SHP77 (cell line): ENCODE measurements at regions not wholly inside any gene's neighbourhood (a gene's known extent, or its start where the extent isn't known, plus 50 kb on each side); places are given as distances from the start of the nearest gene placed in this dataset.

Experiments used
- DNase-seq, 2 experiments: peaks; one replicate each; lab custom pipeline; 2025; lab: John Stamatoyannopoulos, UW

DNA sequence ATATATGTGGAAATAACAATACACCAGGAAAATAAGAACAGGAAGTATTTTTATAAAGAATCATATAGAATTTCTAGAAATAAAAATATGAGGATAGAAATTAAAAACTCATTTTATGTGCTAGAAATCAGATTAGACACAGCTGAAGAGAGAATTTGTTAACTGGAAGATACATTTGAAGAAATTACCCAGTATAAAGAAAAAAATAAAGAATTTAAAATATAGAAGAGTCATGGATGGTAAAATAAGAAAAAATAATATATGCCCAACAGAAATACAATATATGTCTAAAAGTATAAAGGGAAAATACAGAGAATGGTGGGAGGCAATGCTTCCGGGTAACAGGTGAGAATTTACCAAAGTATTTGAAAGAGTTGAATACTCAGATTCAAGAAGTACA lies 539.9 kb downstream of the NR4A2 start:
- no peak for DNase-seq

DNA sequence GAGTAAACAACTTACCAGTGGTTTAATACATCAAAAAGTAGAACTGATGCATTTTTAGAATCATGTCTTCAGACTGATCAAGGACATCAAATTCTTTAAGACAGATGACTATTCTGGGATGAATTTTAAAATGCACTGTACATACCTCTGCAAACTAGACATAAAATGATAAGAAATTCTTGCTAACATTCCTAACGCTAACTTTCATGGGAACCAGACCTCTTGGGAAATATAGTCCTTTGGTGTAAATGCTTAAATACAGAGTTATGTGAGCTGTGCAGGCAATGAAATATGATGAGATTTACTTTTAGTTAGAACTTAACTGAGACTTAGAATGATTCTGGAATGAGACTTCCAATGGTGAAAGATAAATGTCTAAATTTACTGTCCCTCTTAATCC lies 562.0 kb downstream of the NR4A2 start:
- DNase-seq = no peak

GRCh38 chr2:155766342-155767115 lies 566.0 kb downstream of the NR4A2 start:
- no peak for DNase-seq

- no peak for DNase-seq
These were observed 577.0 kb downstream of the NR4A2 start for GRCh38 chr2:155755481-155755880.

DNA sequence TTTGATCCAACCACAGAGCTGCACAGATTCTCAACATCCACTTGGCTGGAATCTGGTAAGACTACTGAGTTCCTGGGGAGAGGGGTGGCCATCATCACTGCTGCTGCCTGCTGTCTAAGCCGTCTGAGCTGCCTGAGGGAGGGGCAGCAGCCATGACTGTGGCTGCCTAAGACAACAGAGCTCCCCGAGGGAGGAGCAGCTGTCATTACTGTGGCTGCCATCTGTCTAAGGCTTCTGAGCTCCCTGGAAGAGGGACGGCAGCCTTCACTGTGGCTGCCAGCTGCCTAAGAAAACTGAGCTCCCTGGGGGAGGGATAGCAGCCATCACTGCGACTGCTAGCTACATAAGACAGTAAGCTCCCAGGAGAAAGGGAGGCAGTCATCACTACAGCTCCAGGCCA lies 584.4 kb downstream of the NR4A2 start:
- no peak for DNase-seq

- DNase-seq = no peak
These were observed 585.0 kb downstream of the NR4A2 start for GRCh38 chr2:155747531-155747930.

GRCh38 chr2:155733091-155733853 lies 599.2 kb downstream of the NR4A2 start:
- DNase-seq = peak; percentile 15 to 26

DNA sequence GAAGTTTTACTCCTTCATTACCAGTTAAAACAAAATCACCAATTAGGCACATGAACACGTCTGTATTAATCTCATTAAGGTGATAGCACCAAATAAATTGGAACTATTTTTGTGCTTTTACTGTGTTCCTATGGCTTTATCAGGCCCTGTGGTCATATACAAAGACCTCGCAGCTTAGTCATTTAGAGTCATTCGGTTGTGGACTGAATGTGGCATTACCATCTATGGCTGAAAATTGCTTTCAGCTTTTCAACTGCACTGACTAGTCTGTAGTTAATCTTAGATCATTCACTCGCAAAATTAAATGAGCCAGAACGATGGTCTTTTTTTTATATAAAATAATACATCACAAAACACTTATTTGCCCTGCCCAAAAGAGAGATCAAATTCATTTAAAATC lies 601.7 kb downstream of the NR4A2 start:
- no peak for DNase-seq

DNA sequence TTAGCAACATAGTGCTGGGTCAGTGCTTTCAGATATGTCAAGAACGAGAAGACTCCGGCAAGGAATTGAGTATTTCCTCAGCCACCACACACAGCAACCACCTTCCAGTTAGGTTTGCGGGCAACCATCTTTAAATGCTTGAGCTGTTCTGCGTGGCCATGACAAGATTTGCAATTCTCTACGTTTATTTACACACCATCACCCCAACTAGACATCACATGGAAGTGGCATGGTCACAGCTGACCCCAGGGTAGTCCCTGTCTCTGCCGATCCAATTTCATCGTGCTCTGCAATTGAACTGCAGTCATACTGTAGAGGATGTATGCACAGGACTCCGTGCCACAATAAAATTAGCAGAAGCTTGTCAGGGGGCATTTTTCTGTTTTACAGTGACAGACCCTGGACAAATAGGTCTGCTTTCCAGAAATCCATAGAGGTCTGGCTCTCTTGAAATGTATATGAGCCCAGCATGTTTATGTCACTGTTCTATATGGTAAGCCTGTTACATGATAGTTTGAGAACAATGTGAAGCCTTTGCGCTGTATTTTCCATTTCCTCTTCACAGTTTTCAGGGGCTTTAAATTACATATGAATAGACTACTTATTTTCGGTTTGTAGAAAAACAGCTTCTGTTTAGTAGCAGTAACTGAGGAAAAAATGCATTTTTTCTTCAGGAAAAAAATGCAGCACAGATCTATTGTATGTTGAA lies 605.2 kb downstream of the NR4A2 start:
- DNase-seq = no peak

DNA sequence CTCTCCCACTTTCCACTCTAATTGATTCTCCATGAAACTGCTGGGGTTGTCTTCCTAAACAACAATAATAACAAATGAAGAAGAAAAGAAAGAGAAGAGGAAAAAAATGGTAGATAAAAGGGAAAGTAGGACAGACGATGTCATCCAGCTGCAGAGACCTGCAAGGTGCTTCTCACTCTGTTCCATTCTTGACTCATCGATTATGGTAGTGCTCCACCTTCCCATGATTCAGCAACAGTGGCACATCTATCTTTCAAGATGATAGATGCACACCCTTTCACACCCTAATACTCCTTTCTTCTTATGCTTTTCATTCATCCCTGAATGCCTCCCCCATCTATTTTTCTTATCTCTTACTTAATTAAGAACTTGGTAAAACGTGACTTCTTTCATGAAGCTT lies 610.2 kb downstream of the NR4A2 start:
- DNase-seq = no peak

GRCh38 chr2:155715705-155716104 lies 616.8 kb downstream of the NR4A2 start:
- DNase-seq = no peak

- no peak for DNase-seq
These were observed 617.5 kb downstream of the NR4A2 start for GRCh38 chr2:155714983-155715382.

- DNase-seq = peak in 1 of 2 experiments; percentile 8
These were observed 624.5 kb downstream of the NR4A2 start for GRCh38 chr2:155708071-155708470.

DNA sequence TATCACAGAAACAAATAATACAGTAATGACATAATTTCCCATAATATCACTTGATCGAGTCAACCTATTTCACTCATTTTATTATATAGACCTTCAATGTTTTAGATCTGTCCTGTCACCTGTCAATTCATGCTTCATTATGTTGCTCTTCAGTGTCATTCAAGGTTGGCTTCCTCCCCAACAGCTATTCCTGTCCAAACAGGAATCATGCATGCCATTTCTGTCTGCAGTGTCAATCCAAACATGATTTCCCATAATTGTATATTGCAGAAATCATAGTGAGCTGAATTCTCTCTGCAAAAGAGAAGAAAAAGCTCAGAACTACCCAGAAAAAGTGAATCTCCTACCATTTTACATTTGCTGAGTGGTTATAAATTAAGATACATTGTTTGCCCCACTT lies 628.6 kb downstream of the NR4A2 start:
- no peak for DNase-seq

GRCh38 chr2:155703048-155703447 lies 629.5 kb downstream of the NR4A2 start:
- DNase-seq = no peak

GRCh38 chr2:155701721-155702120 lies 630.8 kb downstream of the NR4A2 start:
- DNase-seq = no peak

- no peak for DNase-seq
These were observed 636.0 kb downstream of the NR4A2 start for GRCh38 chr2:155696571-155696970.

- no peak for DNase-seq
These were observed 637.0 kb downstream of the NR4A2 start for GRCh38 chr2:155695505-155695904.

DNA sequence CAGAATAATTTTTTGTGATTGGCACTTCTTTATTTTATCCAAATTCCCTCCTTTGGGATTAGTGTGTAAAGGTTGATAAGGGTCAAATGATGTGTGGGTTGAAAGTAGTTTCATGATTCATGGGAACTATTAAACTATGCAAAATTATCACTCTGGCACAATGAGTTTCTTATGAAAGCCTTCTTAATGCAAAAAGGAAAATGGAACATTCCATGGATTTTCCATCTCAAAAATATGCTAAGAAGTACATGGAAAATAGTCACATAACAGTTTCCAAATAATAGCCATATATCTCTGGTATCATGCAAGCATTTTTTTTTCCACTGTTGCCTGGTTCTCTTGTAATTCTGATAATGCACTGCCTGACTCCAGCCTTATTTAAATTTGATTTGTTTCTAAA lies 639.7 kb downstream of the NR4A2 start:
- no peak for DNase-seq

DNA sequence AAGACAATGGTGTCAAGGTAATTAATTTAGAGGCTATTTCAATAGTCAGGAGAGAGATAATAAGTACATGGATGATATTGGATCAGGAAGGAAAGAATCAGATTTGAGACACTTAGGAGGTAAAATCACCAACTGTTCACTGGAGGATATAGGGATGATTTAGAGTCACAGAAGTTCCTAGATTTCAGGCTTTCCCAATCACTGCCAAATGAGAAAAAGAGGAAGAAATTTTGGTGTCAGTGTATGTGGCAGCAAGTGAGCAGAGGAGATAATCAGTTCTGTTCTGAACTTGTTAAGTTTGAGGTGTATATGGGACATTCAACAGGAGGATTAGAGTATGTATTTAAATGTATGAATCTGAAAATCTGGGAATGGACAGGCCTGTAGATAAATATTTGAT lies 640.4 kb downstream of the NR4A2 start:
- no peak for DNase-seq

DNA sequence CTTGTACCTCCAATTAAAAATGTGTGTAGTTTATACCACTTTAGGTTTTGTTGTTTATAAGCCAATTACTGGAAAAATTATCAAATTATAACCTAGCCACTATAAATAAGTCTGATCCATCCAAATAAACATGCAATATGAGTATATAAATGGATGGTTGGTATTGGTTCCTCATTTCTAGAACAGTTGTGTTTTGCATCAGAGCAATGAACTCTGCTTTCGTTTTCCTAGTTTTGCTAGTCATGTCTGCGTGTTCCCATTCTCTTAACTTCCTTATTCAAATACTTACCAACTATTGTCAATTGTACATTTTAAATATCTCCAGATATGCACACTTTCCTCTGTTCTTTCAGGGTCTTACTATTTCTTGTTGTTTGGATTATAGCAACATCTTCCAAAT lies 641.7 kb downstream of the NR4A2 start:
- DNase-seq = no peak

GRCh38 chr2:155689791-155690190 lies 642.7 kb downstream of the NR4A2 start:
- no peak for DNase-seq

DNA sequence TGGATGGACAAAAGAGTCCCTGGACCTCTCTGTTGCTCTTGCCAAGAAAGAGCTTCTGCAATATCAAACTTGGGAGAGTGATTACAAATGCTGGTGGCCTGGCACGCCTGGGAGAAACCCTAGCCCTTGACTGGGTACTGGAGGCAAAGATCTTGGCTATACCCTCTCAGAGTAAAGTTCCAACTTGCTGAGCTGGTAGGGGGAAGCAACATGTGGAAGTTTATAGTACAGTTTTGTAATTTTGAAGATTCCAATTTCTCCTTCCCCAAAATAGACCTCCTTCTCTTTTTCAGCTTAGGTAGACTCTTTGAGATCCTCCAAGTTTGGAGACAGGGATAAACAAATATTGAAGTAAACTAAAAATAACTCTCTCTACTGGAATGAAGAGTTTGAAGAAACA lies 645.3 kb downstream of the NR4A2 start:
- no peak for DNase-seq
